Endodermal cell (in vitro differentiated cells): ENCODE measurements at regions not wholly inside any gene's neighbourhood (a gene's known extent, or its start where the extent isn't known, plus 50 kb on each side); places are given as distances from the start of the nearest gene placed in this dataset.

Source experiments
- DNase-seq: peaks from one replicate; pipeline ENCODE4 v3.0.0-alpha.2; 2017
- H3K27ac ChIP-seq: 2 replicates; pipeline ENCODE4 v1.5.1; 2013; ENCODE audit warnings: mild to moderate bottlenecking, low read depth, low read length, moderate library complexity
- H3K27me3 ChIP-seq: 2 replicates; pipeline ENCODE4 v1.6.1; 2013; ENCODE audit warnings: mild to moderate bottlenecking, low read length, moderate library complexity; ENCODE audit not compliant: insufficient read depth, control insufficient read depth, poor library complexity, severe bottlenecking
- H3K36me3 ChIP-seq: 2 replicates; pipeline ENCODE4 v1.7.0; 2013; ENCODE audit warnings: mild to moderate bottlenecking, low read length, moderate library complexity; ENCODE audit not compliant: control insufficient read depth, insufficient read depth
- H3K4me1 ChIP-seq: one replicate; pipeline ENCODE4 v1.7.0; 2013; ENCODE audit warnings: low read length; ENCODE audit not compliant: control insufficient read depth, insufficient read depth
- H3K4me3 ChIP-seq: 2 replicates; pipeline ENCODE4 v1.5.1; 2013; ENCODE audit warnings: mild to moderate bottlenecking, low read length, moderate library complexity
- H3K9ac ChIP-seq: 2 replicates; pipeline ENCODE4 v1.6.1; 2013; ENCODE audit warnings: mild to moderate bottlenecking, low read length, moderate library complexity; ENCODE audit not compliant: poor library complexity, severe bottlenecking; ENCODE audit errors: extremely low read depth
- H3K9me3 ChIP-seq: 2 replicates; pipeline ENCODE4 v1.6.1; 2013; ENCODE audit warnings: mild to moderate bottlenecking, low read length, moderate library complexity; ENCODE audit not compliant: control insufficient read depth
- H3K27ac Mint-ChIP-seq: 2 replicates; pipeline ENCODE4 v1.8.0; 2020; ENCODE audit warnings: mixed read lengths
- H3K27me3 Mint-ChIP-seq: 2 replicates; pipeline ENCODE4 v1.8.0; 2021; ENCODE audit warnings: mild to moderate bottlenecking, mixed read lengths; ENCODE audit not compliant: insufficient read depth
- H3K36me3 Mint-ChIP-seq: 2 replicates; pipeline ENCODE4 v1.8.0; 2020; ENCODE audit warnings: low read depth, mixed read lengths
- H3K4me1 Mint-ChIP-seq: 2 replicates; pipeline ENCODE4 v1.8.0; 2020; ENCODE audit warnings: mixed read lengths
- H3K4me3 Mint-ChIP-seq: 2 replicates; pipeline ENCODE4 v1.8.0; 2020; ENCODE audit warnings: mild to moderate bottlenecking, moderate library complexity, mixed read lengths
- H3K9me3 Mint-ChIP-seq: 2 replicates; pipeline ENCODE4 v1.8.0; 2020; ENCODE audit warnings: mild to moderate bottlenecking, mixed read lengths
- WGBS, 2 experiments: methylation state at CpG; one replicate each; pipeline versions ENCODE4 v1.1.5 to v1.1.7; 2013; ENCODE audit warnings: missing lambda C conversion rate in 2 of 2, mixed read lengths in 1 of 2; ENCODE audit not compliant: insufficient coverage in 1 of 2, insufficient read length in 1 of 2; 5-methylcytosine and 5-hydroxymethylcytosine counted together
- TF ChIP-seq, protein P1 (sequence below): fragments of 200-600 bp; sonication (generic); conservative IDR thresholded peaks from 2 replicates; pipeline ENCODE4 v1.5.0; 2021; ENCODE audit warnings: antibody characterized with exemption, mild to moderate bottlenecking

DNA sequence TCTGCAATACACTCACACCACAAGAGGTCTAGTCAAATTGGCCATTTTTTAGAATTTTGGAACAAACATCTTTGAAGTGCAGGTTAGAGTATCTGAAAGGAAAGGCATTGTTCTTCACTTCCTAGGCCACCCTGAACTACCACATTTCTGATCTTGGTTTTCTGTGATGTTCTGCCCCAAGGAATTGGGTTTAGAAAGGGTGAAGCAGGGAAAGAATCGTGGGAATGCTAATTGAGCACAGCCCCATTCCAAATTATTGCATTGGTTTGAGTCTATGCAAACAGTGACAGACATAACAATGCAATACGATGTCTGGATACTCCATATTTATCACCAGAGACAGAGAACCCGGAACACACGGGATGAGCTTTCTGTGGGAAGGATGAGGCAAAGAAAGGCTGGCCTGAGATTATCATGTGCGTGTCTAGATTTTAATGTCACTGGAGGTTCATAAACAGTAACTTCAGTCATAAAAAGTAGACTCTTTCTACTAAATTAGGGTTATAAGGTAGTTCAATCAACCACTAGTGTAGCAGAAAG lies 195.3 kb upstream of the BLID start:
- Mint-ChIP-seq H3K27me3 (peaks cover 11% of the 10 kb centered on the region), H3K4me1 (peaks cover 39% of the 10 kb centered on the region), H3K4me3 (no peak overlapping the region), H3K27ac (no peak overlapping the region), H3K9me3 (no peaks in the 10 kb centered on the region), H3K36me3 (no peaks in the 10 kb centered on the region)
- peak overlapping the region; percentile 74 for H3K27ac ChIP-seq
- peaks cover 5% of the 10 kb centered on the region for H3K4me1 ChIP-seq
- H3K9ac ChIP-seq: no peak overlapping the region
- no peaks in the 10 kb centered on the region for H3K36me3 ChIP-seq
- DNase-seq: no peak
- TF ChIP-seq, protein P1, sequence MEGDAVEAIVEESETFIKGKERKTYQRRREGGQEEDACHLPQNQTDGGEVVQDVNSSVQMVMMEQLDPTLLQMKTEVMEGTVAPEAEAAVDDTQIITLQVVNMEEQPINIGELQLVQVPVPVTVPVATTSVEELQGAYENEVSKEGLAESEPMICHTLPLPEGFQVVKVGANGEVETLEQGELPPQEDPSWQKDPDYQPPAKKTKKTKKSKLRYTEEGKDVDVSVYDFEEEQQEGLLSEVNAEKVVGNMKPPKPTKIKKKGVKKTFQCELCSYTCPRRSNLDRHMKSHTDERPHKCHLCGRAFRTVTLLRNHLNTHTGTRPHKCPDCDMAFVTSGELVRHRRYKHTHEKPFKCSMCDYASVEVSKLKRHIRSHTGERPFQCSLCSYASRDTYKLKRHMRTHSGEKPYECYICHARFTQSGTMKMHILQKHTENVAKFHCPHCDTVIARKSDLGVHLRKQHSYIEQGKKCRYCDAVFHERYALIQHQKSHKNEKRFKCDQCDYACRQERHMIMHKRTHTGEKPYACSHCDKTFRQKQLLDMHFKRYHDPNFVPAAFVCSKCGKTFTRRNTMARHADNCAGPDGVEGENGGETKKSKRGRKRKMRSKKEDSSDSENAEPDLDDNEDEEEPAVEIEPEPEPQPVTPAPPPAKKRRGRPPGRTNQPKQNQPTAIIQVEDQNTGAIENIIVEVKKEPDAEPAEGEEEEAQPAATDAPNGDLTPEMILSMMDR: no peak
- 96 to 100% methylated on average over 3 to 5 of the region's 5 CpGs for WGBS, 2 experiments
- H3K4me3 ChIP-seq: no peak overlapping the region
- H3K27me3 ChIP-seq: peaks cover 7% of the 10 kb centered on the region
- H3K9me3 ChIP-seq: no peaks in the 10 kb centered on the region

DNA sequence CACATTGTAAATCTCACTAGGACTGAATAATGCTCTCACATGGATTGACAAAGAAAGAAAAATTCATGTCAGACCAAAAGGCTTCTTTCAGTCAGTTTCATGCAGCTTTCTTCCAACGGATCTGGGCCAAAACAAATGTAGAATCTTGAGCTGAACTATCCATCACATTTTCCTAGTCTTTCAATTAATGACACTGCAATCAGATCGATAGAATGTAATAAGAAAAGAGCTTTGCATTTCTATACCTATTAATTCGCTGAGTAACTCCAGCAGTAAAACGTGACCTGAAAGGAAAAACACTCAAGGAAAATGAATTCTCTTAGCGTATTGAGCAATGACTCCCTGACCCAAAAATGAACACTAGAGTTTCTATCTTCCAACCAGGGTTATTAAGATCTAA lies 194.8 kb upstream of the BLID start:
- Histone ChIP-seq H3K36me3 (no peaks in the 10 kb centered on the region), H3K9ac (no peak overlapping the region), H3K9me3 (no peaks in the 10 kb centered on the region), H3K4me1 (peaks cover 5% of the 10 kb centered on the region), H3K4me3 (no peak overlapping the region), H3K27ac (peak overlapping the region; percentile 74), H3K27me3 (peaks cover 10% of the 10 kb centered on the region)
- H3K27me3 Mint-ChIP-seq: peaks cover 11% of the 10 kb centered on the region
- H3K36me3 Mint-ChIP-seq: no peaks in the 10 kb centered on the region
- TF ChIP-seq, protein P1: no peak
- no peaks in the 10 kb centered on the region for H3K9me3 Mint-ChIP-seq
- H3K27ac Mint-ChIP-seq: no peak overlapping the region
- WGBS, 2 experiments: 74 to 88% methylated on average over 4 to 5 of the region's 5 CpGs
- H3K4me3 Mint-ChIP-seq: no peak overlapping the region
- peaks cover 36% of the 10 kb centered on the region for H3K4me1 Mint-ChIP-seq
- DNase-seq: no peak

DNA sequence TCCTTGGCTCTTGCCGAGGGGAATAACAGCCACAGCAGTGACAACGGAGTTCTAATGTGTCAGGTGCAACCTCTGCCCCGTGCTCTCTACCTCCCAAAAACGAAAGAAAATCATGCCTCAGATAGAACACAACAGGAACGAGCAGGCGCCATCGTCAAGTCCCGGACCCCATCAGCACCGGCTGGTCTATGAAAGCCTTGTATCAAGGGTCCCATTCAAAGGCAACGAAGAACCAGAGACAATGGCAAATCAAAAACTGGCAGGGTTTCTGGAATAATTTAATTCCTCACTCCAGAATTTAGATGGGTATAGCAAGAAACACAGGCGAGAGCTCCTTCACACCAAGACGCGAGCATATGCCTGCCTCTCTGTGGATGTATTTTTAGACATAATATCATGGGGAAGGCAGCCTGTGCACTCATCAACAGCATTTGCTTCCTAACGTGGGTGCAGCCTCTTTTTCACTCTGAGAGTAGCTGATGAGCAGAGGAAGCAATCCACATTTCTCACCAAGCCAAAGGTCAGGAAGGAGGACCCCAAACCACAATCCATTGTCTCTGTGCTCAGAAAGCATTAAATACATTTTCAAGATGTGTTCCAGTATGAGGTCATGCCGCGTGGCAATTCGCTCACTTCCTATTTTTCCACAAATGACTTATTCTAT lies 193.4 kb upstream of the BLID start:
- Histone ChIP-seq H3K4me1 (peaks cover 5% of the 10 kb centered on the region), H3K36me3 (no peaks in the 10 kb centered on the region), H3K27ac (peak overlapping the region; percentile 58), H3K9ac (no peak overlapping the region), H3K27me3 (peaks cover 10% of the 10 kb centered on the region), H3K4me3 (no peak overlapping the region), H3K9me3 (no peaks in the 10 kb centered on the region)
- TF ChIP-seq, protein P1: no peak
- DNase-seq: peak; percentile 53
- no peaks in the 10 kb centered on the region for H3K9me3 Mint-ChIP-seq
- peaks cover 11% of the 10 kb centered on the region for H3K27me3 Mint-ChIP-seq
- H3K27ac Mint-ChIP-seq: peak overlapping the region; percentile 24
- no peaks in the 10 kb centered on the region for H3K36me3 Mint-ChIP-seq
- no peak overlapping the region for H3K4me3 Mint-ChIP-seq
- 78 to 80% methylated on average over 13 to 17 of the region's 17 CpGs for WGBS, 2 experiments
- peaks cover 37% of the 10 kb centered on the region for H3K4me1 Mint-ChIP-seq
